Left hindlimb (tissue), 1 donor: ENCODE measurements at regions not wholly inside any gene's neighbourhood (a gene's known extent, or its start where the extent isn't known, plus 50 kb on each side); places are given as distances from the start of the nearest gene placed in this dataset.
"Not testable (repeated sequence)": the region's sequence is repeated elsewhere in the genome, so short reads cannot be mapped to it uniquely, and the experiment has no call there.

ENCODE experiments used
- DNase-seq: peaks from one replicate; pipeline ENCODE4 v3.0.0-alpha.2; 2018

DNA sequence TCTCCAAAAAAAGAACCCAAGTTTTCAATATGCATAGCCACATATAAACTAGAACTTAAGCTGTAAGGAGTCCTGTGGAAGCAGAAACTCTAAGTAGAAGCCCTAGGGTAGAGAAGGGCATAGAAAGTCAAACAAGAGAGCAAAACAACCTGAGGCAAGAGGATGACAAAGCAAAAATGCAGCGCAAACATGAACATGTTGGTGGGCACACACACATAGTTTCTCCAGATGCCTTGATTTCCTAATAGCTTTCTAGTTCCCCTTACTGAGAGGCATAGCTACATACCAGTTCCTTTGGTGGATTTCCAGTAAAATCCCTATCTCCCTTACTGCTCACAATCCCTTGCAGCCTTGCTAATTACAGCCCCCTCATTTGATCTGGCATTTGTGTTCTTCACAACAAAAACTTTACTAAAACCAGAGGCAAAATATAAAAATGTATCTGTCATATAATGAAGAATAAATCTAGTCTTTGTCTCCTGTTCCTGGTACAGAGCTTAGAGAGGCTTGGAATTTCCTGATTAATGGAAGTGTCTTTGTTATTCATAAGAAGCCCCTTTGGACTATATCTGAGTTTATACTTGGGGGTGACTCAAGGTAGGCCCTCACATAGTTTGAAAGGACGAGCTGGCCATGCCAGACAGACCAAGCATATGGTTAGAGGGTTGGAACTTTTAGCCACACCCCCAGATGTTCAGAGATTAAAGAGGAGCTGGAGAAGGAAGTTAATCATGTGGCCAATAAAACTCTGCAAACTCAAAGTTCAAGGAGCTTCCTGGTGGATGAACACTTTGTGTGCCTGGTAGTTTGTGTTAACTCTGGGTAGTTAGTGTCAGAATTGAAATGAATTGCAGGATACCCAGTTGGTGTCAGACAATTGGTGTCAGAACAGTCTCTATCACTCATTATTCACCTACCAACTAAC lies 52.7 kb upstream of the ZCCHC13 start:
- DNase-seq, result no peak

DNA sequence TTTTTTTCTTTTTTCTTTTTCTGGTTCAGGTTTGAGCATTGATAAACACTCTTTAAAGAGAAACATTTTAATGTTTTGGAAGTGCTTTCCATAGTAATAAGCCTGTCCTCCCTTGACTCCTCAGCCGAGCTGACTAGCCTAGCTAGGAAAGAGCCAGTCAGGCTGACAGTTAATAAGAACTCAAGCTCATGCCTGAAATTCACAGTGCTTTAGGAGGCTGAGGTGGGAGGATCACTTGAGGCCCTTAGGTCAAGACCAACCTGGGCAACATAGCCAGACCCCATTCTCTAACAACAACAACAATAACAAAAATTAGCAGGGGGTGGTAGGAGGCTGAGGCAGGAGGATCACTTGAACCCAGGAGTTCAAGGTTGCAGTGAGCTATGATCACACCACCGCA lies 53.4 kb upstream of the ZCCHC13 start:
- no peak for DNase-seq

DNA sequence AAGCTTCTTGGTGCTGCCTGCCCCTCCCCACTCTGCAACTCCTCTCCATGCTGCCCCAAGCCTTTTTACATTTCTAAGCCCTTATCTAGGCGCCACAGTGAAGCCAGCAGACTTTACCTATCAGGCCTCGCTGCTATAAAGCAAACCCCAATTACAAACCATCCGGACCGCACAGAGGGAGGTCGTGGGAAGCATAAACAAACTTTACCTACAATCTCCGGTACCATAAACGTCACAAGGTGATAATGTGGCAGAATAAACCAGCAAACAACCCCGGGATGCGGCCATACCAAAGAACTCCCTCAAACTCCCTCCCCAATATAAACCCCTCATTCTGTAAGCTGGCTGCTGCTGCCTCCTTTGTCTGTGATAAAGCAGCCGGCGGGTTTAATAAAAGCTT lies 54.0 kb upstream of the ZCCHC13 start:
- no peak for DNase-seq

DNA sequence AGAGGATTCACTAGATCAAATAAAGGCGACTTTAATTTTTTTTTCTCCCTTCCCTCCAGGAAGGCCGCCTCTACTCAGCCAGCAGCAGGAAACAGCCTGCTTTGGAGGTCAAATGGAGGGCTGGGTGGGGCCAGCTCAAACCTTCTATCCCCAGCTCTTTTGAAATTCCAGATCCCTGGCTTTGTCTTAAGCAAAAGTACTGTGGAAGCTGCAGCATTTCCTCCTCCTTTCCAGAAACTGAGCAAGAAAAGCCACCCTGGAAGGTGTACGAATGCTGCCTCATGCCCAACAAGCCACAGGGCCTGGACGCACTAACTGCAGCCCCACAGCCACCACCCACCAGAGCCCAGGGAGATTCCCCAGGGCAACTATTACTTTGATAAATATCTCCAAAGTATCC lies 55.1 kb upstream of the ZCCHC13 start:
- no peak for DNase-seq

DNA sequence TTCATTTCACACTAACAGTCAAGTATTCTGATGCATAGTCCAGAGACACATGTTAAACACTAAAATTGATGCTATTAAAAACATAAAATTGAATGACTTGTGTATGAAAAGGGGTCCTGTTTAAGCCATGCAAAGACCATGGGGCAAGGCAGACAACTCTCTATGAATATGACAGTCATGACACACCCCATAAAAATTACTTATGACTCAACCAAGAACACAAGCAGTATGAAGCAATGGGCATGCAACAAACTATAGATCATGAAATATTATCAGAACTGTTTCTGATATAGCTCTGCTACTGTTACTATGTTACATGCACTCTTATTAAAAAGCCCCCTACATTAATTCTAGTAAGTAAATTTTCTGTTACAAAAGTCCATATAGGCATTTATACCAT lies 57.5 kb upstream of the ZCCHC13 start:
- no peak for DNase-seq

DNA sequence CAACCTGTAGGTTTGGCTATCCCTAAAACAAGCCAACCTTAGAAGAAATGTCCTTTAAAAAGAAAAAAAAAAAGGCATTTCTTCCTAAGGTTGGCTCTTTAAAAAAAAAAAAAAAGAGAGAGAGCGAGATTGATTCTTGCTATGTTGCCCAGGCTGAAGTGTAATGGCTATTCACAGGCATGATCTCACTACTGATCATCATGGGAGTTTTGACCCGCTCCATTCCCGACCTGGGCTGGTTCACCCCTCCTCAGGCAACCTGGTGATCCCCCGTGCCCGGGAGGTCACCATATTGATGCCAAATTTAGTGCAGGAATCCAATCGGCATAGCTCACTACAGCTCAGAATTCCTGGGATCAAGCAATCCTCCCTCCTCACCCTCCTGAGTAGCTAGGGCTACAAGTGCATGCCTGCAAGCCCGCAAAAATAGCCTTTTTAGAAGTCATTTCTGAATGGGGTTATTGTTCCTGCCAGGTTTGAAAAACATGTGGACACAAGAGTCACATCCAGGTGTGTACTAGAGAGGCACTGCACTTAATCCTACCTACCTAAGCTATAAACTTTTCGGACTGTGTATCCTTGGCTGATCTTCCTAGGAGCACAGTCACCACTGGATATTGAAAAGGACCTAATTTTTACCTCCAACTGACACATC lies 61.4 kb upstream of the ZCCHC13 start:
- no peak for DNase-seq

DNA sequence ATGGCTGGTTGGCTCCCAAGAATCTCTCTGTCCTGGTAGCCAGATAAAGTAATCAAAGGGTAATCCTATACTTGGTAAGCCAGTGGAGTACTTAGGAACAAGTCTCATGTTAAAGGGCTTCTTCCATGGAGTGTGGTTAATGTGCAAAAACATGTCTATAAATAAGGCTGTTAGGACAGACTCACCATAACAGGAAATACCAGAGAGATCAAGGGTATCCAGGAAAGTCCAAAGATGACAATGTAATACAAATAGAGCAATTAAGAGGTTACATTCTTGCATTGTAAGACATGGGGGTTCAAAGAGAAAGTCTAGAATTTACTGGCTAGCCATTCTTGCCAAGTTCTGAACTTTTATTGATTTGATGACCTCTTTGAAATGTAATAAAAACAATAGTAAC lies 61.9 kb upstream of the ZCCHC13 start:
- no peak for DNase-seq

DNA sequence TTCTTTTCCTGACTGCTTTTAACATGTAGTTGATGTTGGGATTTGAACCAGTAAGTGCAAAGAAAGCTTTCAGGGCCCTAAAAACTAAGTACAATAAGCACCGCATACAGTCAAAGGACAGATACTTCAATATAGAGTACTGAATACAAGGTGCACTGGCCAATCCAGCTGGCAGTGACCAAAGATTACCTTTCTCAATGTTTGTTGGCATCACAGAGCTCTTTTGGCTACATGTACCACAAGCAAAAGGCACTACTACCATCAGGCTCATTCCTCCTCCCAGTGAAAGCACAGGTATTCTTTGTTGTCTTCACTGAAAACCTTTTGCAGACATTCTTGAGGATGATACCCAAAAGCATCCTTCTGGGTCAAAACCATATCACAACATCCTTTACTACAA lies 65.2 kb upstream of the ZCCHC13 start:
- DNase-seq, result no peak

DNA sequence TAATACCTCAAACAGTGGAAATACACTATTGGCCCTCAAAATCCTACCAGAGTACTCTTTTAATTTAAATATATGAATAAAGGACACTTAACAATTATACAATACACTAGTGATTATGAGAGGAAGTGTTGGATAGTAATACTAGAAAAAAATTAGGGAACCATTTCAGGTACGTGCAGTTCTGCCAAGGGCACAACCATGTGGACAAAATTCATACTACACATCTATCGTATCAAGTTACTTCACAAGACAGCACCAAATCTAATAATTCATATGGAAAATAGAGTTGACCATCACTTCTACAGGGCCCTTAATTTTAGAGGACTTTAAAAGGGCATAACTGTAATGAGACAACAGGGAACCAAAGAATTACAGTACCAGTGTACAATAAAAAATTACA lies 69.2 kb upstream of the ZCCHC13 start:
- DNase-seq, result no peak

DNA sequence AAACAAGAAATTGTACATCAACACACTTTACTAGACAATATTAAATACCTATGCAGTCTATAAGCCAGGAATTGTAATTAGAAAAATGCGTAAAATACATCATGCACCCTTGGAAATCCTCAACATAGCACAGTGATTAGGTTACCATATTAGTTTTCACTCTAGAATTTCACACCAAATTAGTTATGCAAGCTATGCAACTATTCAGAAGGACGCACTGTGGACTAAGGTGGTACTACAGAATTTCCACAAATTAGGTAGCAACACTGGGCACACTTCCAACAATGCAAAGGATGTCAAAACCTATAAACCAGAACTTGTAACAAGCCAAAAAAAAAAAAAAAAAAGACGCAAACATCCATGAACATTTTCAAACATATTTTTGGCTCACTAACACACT lies 71.1 kb upstream of the ZCCHC13 start:
- DNase-seq, result no peak

DNA sequence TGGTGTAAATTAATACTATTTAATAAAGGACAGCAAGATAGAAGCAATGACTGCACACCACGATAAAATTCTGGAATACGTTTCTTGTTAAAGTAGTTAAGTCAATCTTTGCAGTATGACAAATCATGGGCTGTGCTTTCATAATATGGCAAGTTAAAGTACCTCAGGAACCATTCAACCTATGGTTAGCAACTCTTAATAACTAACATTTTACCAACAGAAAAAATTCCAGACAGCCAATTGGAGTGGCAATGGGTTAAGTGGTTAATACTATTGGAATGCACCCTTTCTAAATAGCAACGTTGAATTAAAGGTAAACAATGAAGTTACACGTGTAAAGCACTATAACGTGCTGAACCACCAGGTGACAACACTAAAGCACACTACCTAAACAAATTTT lies 72.4 kb upstream of the ZCCHC13 start:
- DNase-seq, result no peak

DNA sequence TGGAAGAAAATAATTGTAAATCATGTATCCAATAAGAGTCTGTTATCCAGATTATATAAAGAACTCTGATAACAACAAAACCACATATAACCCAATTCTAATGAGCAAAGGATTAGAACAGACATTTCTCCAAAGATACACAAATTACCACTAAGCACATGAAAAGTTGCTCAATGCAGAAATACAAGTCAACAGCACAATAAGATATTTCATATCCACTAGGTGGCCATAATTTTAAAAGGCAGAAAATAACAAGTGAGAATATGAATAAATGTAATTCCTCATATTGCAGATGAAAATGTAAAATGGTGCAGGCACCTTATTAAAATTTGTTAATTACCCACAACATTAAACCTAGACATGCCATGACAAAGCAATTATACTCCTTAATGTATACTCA lies 73.9 kb upstream of the ZCCHC13 start:
- DNase-seq, result no peak

DNA sequence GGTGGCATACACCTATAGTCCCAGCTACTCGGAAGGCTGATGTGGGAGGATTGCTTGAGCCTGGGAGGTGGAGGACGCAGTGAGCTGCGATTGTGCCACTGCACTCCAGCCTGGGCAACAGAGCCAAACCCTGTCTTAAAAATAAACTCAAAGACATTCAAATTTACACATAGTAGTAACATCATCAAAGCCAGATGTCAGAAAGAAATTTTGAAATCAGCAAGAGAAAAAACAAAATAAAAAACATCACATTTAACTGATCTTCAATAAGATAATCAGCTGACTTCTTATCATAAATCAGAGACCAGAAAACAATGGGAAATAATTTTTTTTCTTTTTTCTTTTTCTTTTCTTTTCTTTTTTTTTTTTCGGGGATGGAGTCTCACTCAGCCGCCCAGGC lies 78.9 kb upstream of the ZCCHC13 start:
- no peak for DNase-seq

DNA sequence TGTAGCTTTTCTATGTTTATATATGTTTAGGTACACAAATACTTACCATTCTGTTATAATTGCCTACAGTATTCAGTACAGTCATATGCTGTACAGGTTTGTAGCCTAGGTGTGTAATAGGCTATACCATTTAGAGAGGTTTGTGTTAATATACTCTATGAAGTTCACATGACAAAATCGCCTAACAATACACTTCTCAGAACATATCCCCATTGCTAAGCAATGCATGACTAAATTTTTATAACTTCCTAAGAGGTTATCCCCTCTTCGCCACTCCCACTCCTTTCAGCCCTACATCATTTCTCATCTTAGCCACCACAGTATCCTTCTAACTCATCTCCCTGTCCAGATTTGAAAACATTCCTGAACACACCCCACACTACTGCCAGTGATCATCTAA lies 83.7 kb upstream of the ZCCHC13 start:
- no peak for DNase-seq

DNA sequence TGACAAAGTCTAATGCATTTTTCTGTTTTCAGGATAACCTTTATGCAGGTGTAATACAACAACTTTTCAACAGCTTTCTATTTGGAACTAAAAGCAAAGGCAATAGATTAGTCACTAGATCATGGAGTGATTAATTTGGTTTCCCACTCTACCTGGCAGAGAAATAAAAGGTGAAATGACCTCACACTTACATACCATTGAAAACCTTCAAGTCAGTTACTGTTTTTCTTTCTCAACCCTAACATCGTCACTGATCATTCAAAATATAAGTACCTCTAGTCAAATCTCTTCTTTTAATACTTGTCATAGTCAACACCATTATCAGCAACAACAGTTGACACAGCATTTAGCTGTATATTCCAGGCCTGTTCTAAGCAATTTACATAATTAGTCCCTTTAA lies 85.1 kb upstream of the ZCCHC13 start:
- DNase-seq, result no peak

DNA sequence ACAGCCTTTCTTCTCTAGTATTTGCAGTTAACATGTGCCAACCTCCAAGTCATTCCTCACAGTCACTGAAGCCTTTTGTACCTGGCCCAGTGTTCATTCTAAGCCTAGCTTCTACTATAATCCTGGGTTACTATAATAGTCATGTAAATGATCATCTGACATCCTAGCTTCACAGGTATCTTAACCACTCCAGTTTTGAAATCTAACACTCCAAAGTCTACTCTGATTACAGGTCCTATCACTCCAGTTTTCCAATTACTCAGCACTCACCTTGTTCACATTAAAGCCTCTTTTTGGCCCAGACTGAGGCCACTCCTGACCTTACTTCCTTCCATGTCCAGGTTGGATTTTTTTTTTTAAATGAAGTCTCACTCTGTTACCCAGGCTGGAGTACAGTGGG lies 87.6 kb upstream of the ZCCHC13 start:
- DNase-seq, result no peak

DNA sequence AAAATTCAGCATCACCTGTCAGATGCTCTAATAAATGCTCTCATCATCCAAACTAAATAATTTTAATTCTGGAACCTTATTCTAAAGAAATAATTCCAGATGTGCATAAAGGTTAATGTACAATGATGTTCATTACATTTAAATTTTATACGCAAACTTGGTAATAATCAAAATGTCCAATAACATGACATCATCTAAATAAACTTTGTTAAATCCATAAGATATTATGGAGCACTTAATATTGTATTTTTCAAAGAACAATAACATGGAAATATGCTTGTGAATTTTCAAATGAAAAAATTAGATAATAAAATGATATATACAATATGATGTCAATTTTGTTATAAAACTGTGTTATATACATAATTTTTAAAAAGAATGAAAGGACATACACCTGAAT lies 92.1 kb upstream of the ZCCHC13 start:
- no peak for DNase-seq

DNA sequence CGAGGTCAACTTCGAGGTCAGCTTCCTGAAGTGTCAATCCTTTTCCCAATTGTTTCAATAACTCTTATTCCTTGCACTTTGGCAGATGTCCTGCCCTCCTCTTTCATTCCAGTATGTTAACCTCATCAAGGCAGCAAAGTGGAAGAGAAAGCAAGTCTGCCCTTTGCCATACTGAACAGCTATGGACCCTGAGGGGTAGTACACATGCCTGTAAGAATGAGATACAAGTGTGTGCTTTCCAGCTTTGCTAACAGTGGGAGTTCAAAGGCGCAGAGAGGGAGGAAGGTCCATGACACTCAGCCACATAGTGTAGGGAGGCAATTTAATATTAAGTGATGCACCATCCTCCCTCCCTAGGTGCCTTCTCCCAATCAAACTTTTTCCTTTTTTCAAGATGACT lies 96.4 kb upstream of the ZCCHC13 start:
- DNase-seq, result no peak

DNA sequence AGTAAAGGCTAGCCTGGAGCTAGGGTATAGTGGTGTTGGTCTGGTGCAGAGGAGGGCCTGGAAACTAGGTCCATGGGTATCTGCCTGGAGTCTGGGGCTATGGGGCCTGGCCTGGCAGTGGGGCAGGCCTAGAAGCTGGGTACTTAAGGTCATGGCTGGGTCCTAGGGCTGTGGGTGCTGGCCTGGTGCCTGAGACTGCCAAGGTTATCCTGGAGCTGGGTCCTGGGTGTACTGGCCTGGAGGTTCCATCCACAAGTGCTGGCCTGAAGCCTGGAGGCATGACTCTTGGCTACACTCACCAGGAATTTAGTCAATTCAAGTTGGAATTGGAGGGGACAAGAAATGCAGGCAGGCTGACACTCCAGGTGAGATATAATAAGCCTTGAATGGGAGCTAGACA lies 108.4 kb upstream of the ZCCHC13 start:
- DNase-seq, result no peak

DNA sequence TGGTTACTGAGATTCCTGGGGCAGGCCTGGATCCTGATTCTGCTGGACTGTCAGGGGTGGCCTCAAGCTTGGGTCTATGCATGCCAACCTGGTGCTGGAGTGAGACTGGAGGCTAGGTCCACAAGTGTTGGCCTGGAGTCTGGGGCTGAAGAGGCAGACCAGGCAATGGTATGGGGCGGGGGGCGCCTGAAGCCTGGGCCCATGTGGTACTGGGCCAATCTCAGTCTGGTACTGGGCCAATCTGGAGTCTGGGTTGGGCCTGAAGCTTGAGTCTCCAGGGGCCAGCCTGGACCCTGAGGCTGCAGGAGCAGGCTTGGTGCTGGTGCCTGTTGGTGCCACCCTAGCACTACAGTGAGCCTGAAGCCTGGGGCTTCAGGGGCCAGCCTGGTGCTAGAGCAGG lies 108.9 kb upstream of the ZCCHC13 start:
- no peak for DNase-seq

DNA sequence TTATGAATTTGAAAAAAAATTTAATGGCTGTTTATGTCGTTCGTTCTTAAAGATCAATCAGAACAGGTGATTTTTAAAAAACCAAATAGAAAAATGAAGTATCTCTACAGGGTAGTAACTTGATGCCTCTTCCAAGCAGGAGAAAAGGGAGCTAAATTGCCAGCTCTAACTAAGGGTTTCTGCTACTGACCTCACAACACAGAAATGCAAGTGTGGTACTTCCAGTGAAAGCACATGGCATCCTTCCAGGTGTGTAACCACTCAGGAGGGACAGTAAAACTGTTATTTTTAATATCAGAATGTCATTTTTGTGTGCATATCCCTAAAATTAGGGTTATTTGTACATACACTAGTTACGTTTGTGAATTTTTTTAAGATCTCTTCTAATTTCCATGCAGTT lies 116.8 kb upstream of the ZCCHC13 start:
- DNase-seq, result no peak

DNA sequence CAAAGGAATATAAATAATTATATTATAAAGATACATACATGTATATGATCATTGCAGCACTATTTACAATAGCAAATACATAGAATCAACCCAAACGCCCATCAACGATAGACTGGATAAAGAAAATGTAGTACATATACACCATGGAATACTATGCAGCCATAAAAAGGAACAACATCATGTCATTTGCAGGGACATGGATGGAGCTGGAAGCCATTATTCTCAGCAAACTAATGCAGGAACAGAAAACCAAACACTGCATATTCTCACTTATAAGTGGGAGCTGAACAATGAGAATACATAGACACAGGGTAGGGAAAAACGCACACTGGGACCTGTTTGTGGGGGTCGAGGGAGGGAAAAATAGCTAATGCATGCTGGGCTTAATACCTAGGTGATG lies 120.9 kb upstream of the ZCCHC13 start:
- DNase-seq, result not testable (repeated sequence)

DNA sequence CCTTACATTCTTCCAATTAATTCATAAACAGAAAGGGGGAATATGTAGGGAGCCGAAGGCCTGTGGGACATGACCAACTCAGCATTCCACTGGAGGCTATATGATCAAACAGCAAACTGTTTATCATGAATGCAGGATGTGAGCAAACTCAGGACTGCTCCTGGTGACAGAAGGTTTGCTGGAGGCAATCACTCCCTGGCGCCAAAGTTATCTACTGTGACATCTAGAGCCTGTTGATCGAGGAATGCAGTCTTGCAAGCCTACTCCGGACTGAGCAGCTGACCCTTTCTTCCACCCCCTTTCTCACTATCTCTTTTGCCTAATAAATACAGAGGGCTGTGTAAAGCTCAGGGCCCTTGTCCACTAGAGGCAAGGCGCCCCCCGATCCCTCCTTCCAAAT lies 122.0 kb upstream of the ZCCHC13 start:
- not testable (repeated sequence) for DNase-seq

DNA sequence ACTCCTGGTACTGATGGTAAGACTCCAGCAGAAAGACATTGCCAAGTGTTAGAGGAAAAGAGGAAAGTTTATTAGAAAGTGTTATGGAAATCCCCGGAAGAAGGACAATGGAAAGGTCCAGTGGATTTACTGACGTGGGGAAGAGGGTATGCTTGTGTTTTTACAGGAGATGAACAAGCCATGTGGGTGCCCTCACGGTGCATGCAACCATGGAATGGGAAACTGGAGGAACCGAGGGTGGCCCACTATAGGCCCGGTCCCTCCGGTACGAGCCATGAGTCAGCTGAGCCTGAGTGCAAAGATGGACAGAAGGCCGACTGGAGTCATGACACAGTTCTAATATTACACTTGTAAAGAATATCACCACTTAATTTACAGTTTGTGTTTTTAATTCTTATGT lies 123.3 kb upstream of the ZCCHC13 start:
- DNase-seq, result no peak

DNA sequence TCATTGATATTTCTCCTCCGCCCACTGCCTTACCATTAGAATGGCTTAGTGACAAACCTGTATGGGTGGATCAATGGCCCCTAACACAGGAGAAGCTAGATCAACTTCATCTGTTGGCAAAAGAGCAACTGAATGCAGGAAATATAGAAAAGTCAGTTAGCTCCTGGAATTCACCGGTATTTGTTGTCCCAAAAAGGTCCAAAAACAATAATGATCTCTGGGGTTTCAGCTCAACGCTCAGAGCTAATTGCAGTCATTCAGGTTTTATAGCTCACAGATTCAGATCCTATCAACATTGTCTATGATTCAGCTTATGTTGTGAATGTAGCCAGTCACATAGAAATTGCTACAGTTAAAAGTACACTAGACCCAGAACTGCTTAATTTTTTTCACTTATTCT lies 124.0 kb upstream of the ZCCHC13 start:
- no peak for DNase-seq
